ENCODE measurements at regions not wholly inside any gene's neighbourhood (a gene's known extent, or its start where the extent isn't known, plus 50 kb on each side); places are given as distances from the start of the nearest gene placed in this dataset.

GRCh38 chrX:122092360-122092759 lies 1045.0 kb downstream of the GLUD2 start:
- TF ChIP-seq POLR2A (IDR thresholded peaks at IDR 0.05) = no peak
- no peak for TF ChIP-seq CTCF (IDR thresholded peaks at IDR 0.05)
